ENCODE measurements at regions not wholly inside any gene's neighbourhood (a gene's known extent, or its start where the extent isn't known, plus 50 kb on each side); places are given as distances from the start of the nearest gene placed in this dataset.

DNA sequence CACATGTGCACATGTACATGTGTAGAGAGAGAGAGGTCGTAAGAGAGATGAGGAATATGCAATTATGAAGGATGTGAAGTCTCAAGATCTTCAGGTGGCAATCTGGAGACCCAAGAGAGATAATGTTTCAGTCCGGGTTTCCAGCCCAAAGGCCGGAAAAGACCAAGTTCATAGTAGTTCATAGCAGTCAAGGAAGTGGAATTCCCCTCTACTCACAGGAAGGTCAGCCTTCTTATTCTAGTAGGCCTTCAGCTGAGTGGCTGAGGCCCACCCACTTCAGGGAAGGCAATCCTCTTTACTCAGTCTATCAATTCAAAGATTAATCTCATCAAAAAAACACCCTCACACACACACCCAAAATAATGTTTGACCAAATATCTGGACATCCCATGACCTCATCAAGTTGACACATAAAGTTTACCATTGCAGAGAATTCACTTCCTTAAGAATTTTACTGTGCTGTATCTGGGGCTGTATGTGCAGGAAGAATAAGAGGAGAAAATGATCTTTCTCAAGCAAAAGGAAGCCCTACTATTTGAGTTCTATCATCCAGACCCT lies 114.6 kb downstream of the TNFSF18 start:
- ChIA-PET RAD21 (ENCODE audit: low non-redundant PET in 1 of 2, low total read pairs in 2 of 2, uncharacterized antibody in 2 of 2, unreplicated experiment in 2 of 2) (no interaction called here), POLR2A (no interaction called here), CTCF (no interaction called here)
- no peak overlapping the region for H3K9ac ChIP-seq (ENCODE audit: low read length)
- H3K9me3 ChIP-seq (ENCODE audit: control insufficient read depth in 1 of 2, insufficient read depth in 1 of 2, low read depth in 1 of 2, low read length in 2 of 2) = no peaks in the 10 kb centered on the region
- H3K9me2 ChIP-seq (ENCODE audit: insufficient read depth) = no peaks in the 10 kb centered on the region
- H3K27ac ChIP-seq (ENCODE audit: low read depth, low read length) = no peak overlapping the region
- peaks cover 28 to 38% of the 10 kb centered on the region in 2 experiments for H3K4me1 ChIP-seq (ENCODE audit: control insufficient read depth in 1 of 2, insufficient read depth in 2 of 2, low read length in 2 of 2)
- H3K4me2 ChIP-seq (ENCODE audit: low read length) = no peak overlapping the region
- no peak for ATAC-seq
- BruUV-seq (replicated peaks) = no TSS peak
- H4K20me1 ChIP-seq (ENCODE audit: insufficient read depth) = no peaks in the 10 kb centered on the region
- no peaks in the 10 kb centered on the region for H3K27me3 ChIP-seq (ENCODE audit: insufficient read depth, low read length)
- no peak overlapping the region for H2AFZ ChIP-seq (ENCODE audit: low read depth, low read length, poor library complexity, severe bottlenecking)
- H3K4me3 ChIP-seq (replicated peaks in 1 of 2; ENCODE audit: low read depth in 1 of 2, low read length in 2 of 2) = no peak overlapping the region
- TF ChIP-seq EZH2phosphoT487 (IDR thresholded peaks at IDR 0.05; ENCODE audit: borderline replicate concordance) (no peak), YY1 (IDR thresholded peaks at IDR 0.05; ENCODE audit: extremely low read depth, insufficient replicate concordance, low read depth, low read length) (no peak), SRF (IDR thresholded peaks at IDR 0.05; ENCODE audit: low read depth) (no peak), TCF7L2 (IDR thresholded peaks at IDR 0.05; ENCODE audit: borderline replicate concordance, extremely low read depth, insufficient read depth, insufficient read length) (no peak), POLR2A (IDR thresholded peaks at IDR 0.05; ENCODE audit: borderline replicate concordance, extremely low read depth, insufficient read depth, insufficient read length) (no peak), FOSL1 (IDR thresholded peaks at IDR 0.05; ENCODE audit: low read depth) (no peak), CEBPB (IDR thresholded peaks at IDR 0.05; ENCODE audit: low read depth) (no peak), SIN3A (IDR thresholded peaks at IDR 0.05; ENCODE audit: low read depth) (no peak), ELF1 (IDR thresholded peaks at IDR 0.05; ENCODE audit: borderline replicate concordance, low read depth) (no peak)
- TF ChIP-seq, protein P1, sequence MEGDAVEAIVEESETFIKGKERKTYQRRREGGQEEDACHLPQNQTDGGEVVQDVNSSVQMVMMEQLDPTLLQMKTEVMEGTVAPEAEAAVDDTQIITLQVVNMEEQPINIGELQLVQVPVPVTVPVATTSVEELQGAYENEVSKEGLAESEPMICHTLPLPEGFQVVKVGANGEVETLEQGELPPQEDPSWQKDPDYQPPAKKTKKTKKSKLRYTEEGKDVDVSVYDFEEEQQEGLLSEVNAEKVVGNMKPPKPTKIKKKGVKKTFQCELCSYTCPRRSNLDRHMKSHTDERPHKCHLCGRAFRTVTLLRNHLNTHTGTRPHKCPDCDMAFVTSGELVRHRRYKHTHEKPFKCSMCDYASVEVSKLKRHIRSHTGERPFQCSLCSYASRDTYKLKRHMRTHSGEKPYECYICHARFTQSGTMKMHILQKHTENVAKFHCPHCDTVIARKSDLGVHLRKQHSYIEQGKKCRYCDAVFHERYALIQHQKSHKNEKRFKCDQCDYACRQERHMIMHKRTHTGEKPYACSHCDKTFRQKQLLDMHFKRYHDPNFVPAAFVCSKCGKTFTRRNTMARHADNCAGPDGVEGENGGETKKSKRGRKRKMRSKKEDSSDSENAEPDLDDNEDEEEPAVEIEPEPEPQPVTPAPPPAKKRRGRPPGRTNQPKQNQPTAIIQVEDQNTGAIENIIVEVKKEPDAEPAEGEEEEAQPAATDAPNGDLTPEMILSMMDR (IDR thresholded peaks at IDR 0.05 in 2 of 3, conservative IDR thresholded peaks at IDR 0.05 in 1 of 3; ENCODE audit: borderline replicate concordance in 1 of 3, insufficient read depth in 1 of 3, low read depth in 2 of 3, low read length in 2 of 3) = no peak
- TF ChIP-seq, protein P2, sequence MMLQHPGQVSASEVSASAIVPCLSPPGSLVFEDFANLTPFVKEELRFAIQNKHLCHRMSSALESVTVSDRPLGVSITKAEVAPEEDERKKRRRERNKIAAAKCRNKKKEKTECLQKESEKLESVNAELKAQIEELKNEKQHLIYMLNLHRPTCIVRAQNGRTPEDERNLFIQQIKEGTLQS (IDR thresholded peaks at IDR 0.05) = no peak
- TF ChIP-seq, protein P3, sequence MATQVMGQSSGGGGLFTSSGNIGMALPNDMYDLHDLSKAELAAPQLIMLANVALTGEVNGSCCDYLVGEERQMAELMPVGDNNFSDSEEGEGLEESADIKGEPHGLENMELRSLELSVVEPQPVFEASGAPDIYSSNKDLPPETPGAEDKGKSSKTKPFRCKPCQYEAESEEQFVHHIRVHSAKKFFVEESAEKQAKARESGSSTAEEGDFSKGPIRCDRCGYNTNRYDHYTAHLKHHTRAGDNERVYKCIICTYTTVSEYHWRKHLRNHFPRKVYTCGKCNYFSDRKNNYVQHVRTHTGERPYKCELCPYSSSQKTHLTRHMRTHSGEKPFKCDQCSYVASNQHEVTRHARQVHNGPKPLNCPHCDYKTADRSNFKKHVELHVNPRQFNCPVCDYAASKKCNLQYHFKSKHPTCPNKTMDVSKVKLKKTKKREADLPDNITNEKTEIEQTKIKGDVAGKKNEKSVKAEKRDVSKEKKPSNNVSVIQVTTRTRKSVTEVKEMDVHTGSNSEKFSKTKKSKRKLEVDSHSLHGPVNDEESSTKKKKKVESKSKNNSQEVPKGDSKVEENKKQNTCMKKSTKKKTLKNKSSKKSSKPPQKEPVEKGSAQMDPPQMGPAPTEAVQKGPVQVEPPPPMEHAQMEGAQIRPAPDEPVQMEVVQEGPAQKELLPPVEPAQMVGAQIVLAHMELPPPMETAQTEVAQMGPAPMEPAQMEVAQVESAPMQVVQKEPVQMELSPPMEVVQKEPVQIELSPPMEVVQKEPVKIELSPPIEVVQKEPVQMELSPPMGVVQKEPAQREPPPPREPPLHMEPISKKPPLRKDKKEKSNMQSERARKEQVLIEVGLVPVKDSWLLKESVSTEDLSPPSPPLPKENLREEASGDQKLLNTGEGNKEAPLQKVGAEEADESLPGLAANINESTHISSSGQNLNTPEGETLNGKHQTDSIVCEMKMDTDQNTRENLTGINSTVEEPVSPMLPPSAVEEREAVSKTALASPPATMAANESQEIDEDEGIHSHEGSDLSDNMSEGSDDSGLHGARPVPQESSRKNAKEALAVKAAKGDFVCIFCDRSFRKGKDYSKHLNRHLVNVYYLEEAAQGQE (IDR thresholded peaks at IDR 0.05; ENCODE audit: low read depth) = no peak
- H3K79me2 ChIP-seq (ENCODE audit: insufficient read depth, low read length) = peaks cover 22% of the 10 kb centered on the region
- H3K36me3 ChIP-seq (ENCODE audit: control insufficient read depth in 1 of 2, insufficient read depth in 2 of 2, low read length in 2 of 2) = no peaks in the 10 kb centered on the region
- no peak for DNase-seq (ENCODE audit: low read depth, low spot score)
- intact Hi-C loops (cut with micrococcal nuclease) = no loop called here
